Natural killer cell (primary cell): ENCODE measurements at regions not wholly inside any gene's neighbourhood (a gene's known extent, or its start where the extent isn't known, plus 50 kb on each side); places are given as distances from the start of the nearest gene placed in this dataset.

Source experiments
- ATAC-seq, 3 donors: fragments of 150-1000 bp in 2 of 3; fragments of 200-7000 bp in 1 of 3; cut with Tn5 transposase; 1 replicate in 1 of 3; 2 replicates in 2 of 3; pipeline ENCODE4 v1.10.0; 2021; ENCODE audit warnings: mild to moderate bottlenecking in 2 of 3, moderate library complexity in 2 of 3
- DNase-seq, 2 donors: peaks; one replicate each; pipeline versions ENCODE4 v3.0.0 to v3.0.0-alpha.2; 2013 to 2021; ENCODE audit warnings: mixed read lengths in 1 of 2
- H3K27ac ChIP-seq: one replicate; pipeline ENCODE4 v1.5.1; 2013; ENCODE audit warnings: mild to moderate bottlenecking, low read length
- H3K27me3 ChIP-seq: one replicate; pipeline ENCODE4 v1.6.1; 2013; ENCODE audit warnings: low read length; ENCODE audit not compliant: control insufficient read depth, insufficient read depth
- H3K36me3 ChIP-seq: one replicate; pipeline ENCODE4 v1.6.1; 2013; ENCODE audit warnings: low read length; ENCODE audit not compliant: control insufficient read depth, insufficient read depth
- H3K4me1 ChIP-seq: one replicate; pipeline ENCODE4 v1.6.1; 2013; ENCODE audit warnings: low read length; ENCODE audit not compliant: control insufficient read depth, insufficient read depth
- H3K4me3 ChIP-seq: one replicate; pipeline ENCODE4 v1.5.1; 2013; ENCODE audit warnings: low read length
- H3K9me3 ChIP-seq: one replicate; pipeline ENCODE4 v1.6.1; 2013; ENCODE audit warnings: low read length; ENCODE audit not compliant: control insufficient read depth, insufficient read depth
- H3K27ac Mint-ChIP-seq, 2 donors: one replicate each; pipeline ENCODE4 v1.8.0; 2022; ENCODE audit warnings: mild to moderate bottlenecking in 2 of 2, mixed read lengths in 2 of 2, moderate library complexity in 1 of 2
- H3K27me3 Mint-ChIP-seq, 2 donors: one replicate each; pipeline ENCODE4 v1.8.0; 2022; ENCODE audit warnings: low read depth in 2 of 2, mixed read lengths in 2 of 2
- H3K36me3 Mint-ChIP-seq: one replicate; pipeline ENCODE4 v1.8.0; 2022; ENCODE audit warnings: mixed read lengths
- H3K4me1 Mint-ChIP-seq, 2 donors: one replicate each; pipeline ENCODE4 v1.8.0; 2022; ENCODE audit warnings: mixed read lengths in 2 of 2
- H3K4me3 Mint-ChIP-seq: one replicate; pipeline ENCODE4 v1.8.0; 2022; ENCODE audit warnings: mild to moderate bottlenecking, moderate library complexity, mixed read lengths
- H3K9me3 Mint-ChIP-seq, 2 donors: one replicate each; pipeline ENCODE4 v1.8.0; 2022; ENCODE audit warnings: mixed read lengths in 2 of 2
- WGBS: methylation state at CpG from one replicate; pipeline ENCODE4 v1.1.7; 2013; ENCODE audit warnings: missing lambda C conversion rate; ENCODE audit not compliant: insufficient coverage; 5-methylcytosine and 5-hydroxymethylcytosine counted together
- intact Hi-C: fragments of 100-400 bp; cut with micrococcal nuclease; formaldehyde crosslinking; loops from one replicate; pipeline ENCODE4 v1.14.2; 2022
- TF ChIP-seq, protein P1 (sequence below): fragments of 200-600 bp; IDR thresholded peaks from one replicate; pipeline ENCODE4 v1.8.0; 2022; ENCODE audit warnings: antibody characterized with exemption

DNA sequence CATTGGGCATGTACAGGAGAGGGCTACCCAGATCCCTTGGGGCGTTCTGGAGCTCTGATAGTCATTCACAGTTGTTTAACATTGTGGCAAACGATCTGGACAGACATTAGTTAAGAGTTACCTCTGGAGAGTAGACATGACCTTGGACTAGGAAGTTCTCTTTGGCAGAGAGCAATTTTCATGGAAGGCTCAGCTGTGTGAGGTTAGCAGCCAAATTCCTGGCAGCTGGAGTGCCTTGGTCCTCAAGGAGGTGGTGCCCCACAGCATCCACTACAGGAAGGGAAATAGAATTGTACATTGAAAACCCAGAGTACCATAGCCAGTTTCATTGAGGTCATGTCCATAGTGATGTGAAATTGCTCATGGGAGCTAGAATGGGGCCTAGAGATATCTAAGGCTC, 82.8 kb downstream of the BLID start:
- H3K4me1 Mint-ChIP-seq = no peaks in the 10 kb centered on the region
- no peaks in the 10 kb centered on the region for H3K4me1 ChIP-seq
- no peaks in the 10 kb centered on the region for H3K36me3 ChIP-seq
- H3K27ac ChIP-seq = no peak overlapping the region
- no peaks in the 10 kb centered on the region for H3K9me3 ChIP-seq
- intact Hi-C loops = no loop called here
- no peak for DNase-seq
- H3K4me3 Mint-ChIP-seq = no peak overlapping the region
- no peak for ATAC-seq
- peaks cover 7 to 17% of the 10 kb centered on the region in 2 donors for H3K27me3 Mint-ChIP-seq
- H3K9me3 Mint-ChIP-seq = no peaks in the 10 kb centered on the region
- no peaks in the 10 kb centered on the region for H3K27me3 ChIP-seq
- WGBS = 78% methylated on average over 2 of the region's 2 CpGs
- no peak overlapping the region for H3K27ac Mint-ChIP-seq
- no peaks in the 10 kb centered on the region for H3K36me3 Mint-ChIP-seq
- TF ChIP-seq, protein P1, sequence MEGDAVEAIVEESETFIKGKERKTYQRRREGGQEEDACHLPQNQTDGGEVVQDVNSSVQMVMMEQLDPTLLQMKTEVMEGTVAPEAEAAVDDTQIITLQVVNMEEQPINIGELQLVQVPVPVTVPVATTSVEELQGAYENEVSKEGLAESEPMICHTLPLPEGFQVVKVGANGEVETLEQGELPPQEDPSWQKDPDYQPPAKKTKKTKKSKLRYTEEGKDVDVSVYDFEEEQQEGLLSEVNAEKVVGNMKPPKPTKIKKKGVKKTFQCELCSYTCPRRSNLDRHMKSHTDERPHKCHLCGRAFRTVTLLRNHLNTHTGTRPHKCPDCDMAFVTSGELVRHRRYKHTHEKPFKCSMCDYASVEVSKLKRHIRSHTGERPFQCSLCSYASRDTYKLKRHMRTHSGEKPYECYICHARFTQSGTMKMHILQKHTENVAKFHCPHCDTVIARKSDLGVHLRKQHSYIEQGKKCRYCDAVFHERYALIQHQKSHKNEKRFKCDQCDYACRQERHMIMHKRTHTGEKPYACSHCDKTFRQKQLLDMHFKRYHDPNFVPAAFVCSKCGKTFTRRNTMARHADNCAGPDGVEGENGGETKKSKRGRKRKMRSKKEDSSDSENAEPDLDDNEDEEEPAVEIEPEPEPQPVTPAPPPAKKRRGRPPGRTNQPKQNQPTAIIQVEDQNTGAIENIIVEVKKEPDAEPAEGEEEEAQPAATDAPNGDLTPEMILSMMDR = no peak
- no peak overlapping the region for H3K4me3 ChIP-seq

DNA sequence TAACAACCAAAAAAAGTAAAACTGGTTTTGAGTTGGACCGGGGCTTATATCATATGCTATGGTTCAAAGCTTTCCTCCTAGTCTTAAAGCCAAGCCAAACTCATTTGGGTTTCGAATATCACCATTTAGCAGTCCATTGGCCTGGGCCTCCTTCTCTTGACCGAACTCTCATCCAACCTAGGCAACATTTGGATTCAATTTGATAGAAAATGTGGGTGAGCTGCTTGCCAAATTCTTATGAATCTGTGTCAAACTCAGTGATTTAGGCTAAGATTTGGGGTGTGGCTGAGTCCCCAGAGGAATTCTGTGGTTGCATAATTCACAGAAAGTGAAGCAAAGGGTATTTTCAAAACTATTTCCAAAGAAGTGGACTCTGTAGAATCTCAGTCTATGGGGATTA, 83.7 kb downstream of the BLID start:
- ATAC-seq (no peak), DNase-seq (no peak)
- H3K27ac Mint-ChIP-seq = no peak overlapping the region
- Histone ChIP-seq H3K36me3 (no peaks in the 10 kb centered on the region), H3K27me3 (no peaks in the 10 kb centered on the region), H3K27ac (no peak overlapping the region), H3K4me1 (no peaks in the 10 kb centered on the region), H3K4me3 (no peak overlapping the region), H3K9me3 (no peaks in the 10 kb centered on the region)
- 91% methylated on average over 3 of the region's 3 CpGs for WGBS
- H3K4me3 Mint-ChIP-seq = no peak overlapping the region
- TF ChIP-seq, protein P1 = no peak
- H3K27me3 Mint-ChIP-seq = peaks cover 7 to 13% of the 10 kb centered on the region in 2 donors
- no peaks in the 10 kb centered on the region for H3K4me1 Mint-ChIP-seq
- H3K9me3 Mint-ChIP-seq = no peaks in the 10 kb centered on the region
- no peaks in the 10 kb centered on the region for H3K36me3 Mint-ChIP-seq
- intact Hi-C loops = no loop called here

DNA sequence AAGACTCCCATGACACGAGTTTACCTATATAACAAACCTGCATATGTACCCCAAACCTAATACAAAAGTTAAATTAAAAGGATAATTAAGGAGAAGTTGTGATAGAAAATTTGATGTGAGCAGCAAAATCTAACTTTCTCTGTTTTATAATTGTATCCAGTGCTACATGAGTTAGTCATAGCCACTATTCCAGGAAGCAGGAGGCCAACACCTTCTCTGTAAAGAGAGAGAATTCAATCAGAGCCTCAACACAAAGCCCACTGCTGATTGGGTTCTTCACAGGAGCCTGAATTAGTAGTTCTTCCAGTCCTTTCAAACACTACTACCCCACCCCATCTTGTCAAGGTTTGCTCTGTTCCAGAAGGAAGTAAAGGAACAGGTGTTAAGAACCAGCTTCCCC, 84.2 kb downstream of the BLID start:
- Histone ChIP-seq H3K9me3 (no peaks in the 10 kb centered on the region), H3K27me3 (no peaks in the 10 kb centered on the region), H3K27ac (no peak overlapping the region), H3K36me3 (no peaks in the 10 kb centered on the region), H3K4me3 (no peak overlapping the region), H3K4me1 (no peaks in the 10 kb centered on the region)
- DNase-seq (no peak), ATAC-seq (no peak)
- no peaks in the 10 kb centered on the region for H3K9me3 Mint-ChIP-seq
- no CpG with 5 or more reads among the region's 1 CpG for whole genome bisulfite sequencing
- H3K4me1 Mint-ChIP-seq = no peaks in the 10 kb centered on the region
- no peaks in the 10 kb centered on the region for H3K36me3 Mint-ChIP-seq
- peaks cover 7 to 15% of the 10 kb centered on the region in 2 donors for H3K27me3 Mint-ChIP-seq
- intact Hi-C loops = no loop called here
- no peak overlapping the region for H3K4me3 Mint-ChIP-seq
- H3K27ac Mint-ChIP-seq = no peak overlapping the region
- TF ChIP-seq, protein P1 = no peak

DNA sequence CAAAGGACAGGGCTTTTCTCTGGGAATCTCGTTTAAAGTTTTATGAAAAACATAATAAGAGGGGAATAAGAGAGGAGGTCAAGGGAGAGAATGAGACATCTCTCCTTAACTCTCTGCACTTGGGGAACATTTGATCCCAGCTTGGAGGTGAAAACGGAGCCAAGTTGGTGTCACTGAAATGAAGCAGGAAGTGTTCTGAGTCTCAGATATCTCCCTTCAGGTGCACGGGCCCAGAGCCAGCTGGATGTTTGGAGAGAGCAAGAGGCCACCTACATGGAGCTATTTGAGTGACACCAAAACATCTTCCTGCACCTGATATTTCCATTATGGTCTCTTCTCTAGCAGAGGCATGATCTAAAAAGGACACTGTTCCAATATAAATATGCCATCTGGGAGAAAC, 85.7 kb downstream of the BLID start:
- intact Hi-C loops = no loop called here
- Mint-ChIP-seq H3K4me3 (no peak overlapping the region), H3K27me3 (peaks cover 0 to 11% of the 10 kb centered on the region in 2 donors), H3K9me3 (no peaks in the 10 kb centered on the region), H3K27ac (no peak overlapping the region), H3K4me1 (no peaks in the 10 kb centered on the region), H3K36me3 (no peaks in the 10 kb centered on the region)
- no peaks in the 10 kb centered on the region for H3K4me1 ChIP-seq
- ATAC-seq (no peak), DNase-seq (no peak)
- no peaks in the 10 kb centered on the region for H3K27me3 ChIP-seq
- H3K4me3 ChIP-seq = no peak overlapping the region
- no peaks in the 10 kb centered on the region for H3K9me3 ChIP-seq
- TF ChIP-seq, protein P1 = no peak
- H3K36me3 ChIP-seq = no peaks in the 10 kb centered on the region
- H3K27ac ChIP-seq = no peak overlapping the region
- WGBS = 88% methylated on average over 3 of the region's 3 CpGs
